GM12878 (cell line): ENCODE measurements at regions not wholly inside any gene's neighbourhood (a gene's known extent, or its start where the extent isn't known, plus 50 kb on each side); places are given as distances from the start of the nearest gene placed in this dataset.

Source experiments
- ATAC-seq: fragments of 200-7000 bp; cut with Tn5 transposase; 3 replicates; pipeline ENCODE4 v1.9.1; 2020; ENCODE audit warnings: mild to moderate bottlenecking, moderate library complexity
- BruUV-seq: library from RNA; stranded (reverse); fragments of 400-500 nt; replicated peaks from 2 replicates; lab custom pipeline; 2021; lab: Mats Ljungman, UMichigan
- CTCF ChIA-PET: fragments of 300-600 bp; sonication (Branson Sonifier 250); formaldehyde crosslinking; extraction: SDS; loops from one replicate; lab custom pipeline; 2021; ENCODE audit warnings: inconsistent platforms; lab: Yijun Ruan, JAX
- POLR2A ChIA-PET: fragments of 350-600 bp; formaldehyde crosslinking; extraction: SDS; loops from one replicate; lab custom pipeline; 2021; ENCODE audit warnings: inconsistent platforms; lab: Charles Lee
- RAD21 ChIA-PET: fragments of 300-600 bp; sonication (Branson Sonifier 250); formaldehyde crosslinking; loops from one replicate; lab custom pipeline; 2023; ENCODE audit warnings: antibody characterized with exemption; ENCODE audit not compliant: unreplicated experiment; lab: Charles Lee
- SMC1A ChIA-PET: fragments of 300-600 bp; sonication (Branson Sonifier 250); formaldehyde crosslinking; loops from one replicate; lab custom pipeline; 2023; ENCODE audit not compliant: unreplicated experiment, uncharacterized antibody; lab: Charles Lee
- DNase-seq: peaks from one replicate; pipeline ENCODE4 v3.0.0-alpha.2; 2011; ENCODE audit warnings: low read depth, low spot score
- FAIRE-seq: peaks from 3 replicates; lab custom pipeline; 2011; peaks lifted over from hg19 to GRCh38; lab: Jason Lieb, UNC
- H2AFZ ChIP-seq: 2 replicates; pipeline ENCODE4 v1.6.0; 2011; ENCODE audit warnings: low read depth, low read length, control low read depth; ENCODE audit not compliant: control insufficient read depth
- H3K27ac ChIP-seq: 2 replicates; pipeline ENCODE4 v1.5.1; 2011; ENCODE audit warnings: control low read depth; ENCODE audit not compliant: control insufficient read depth, insufficient read depth
- H3K27me3 ChIP-seq, 2 experiments: replicated peaks in 1 of 2; 2 replicates each; pipeline versions ENCODE4 v1.6.0 to v1.6.1; 2011; ENCODE audit warnings: low read length in 1 of 2; ENCODE audit not compliant: control insufficient read depth in 2 of 2, insufficient read depth in 2 of 2
- H3K36me3 ChIP-seq, 2 experiments: 2 replicates each; pipeline ENCODE4 v1.5.1; 2011; ENCODE audit warnings: low read length in 1 of 2; ENCODE audit not compliant: control insufficient read depth in 2 of 2, insufficient read depth in 2 of 2
- H3K4me1 ChIP-seq: 2 replicates; pipeline ENCODE4 v1.6.1; 2011; ENCODE audit warnings: mild to moderate bottlenecking, low read length, moderate library complexity, mixed read lengths; ENCODE audit not compliant: control insufficient read depth, insufficient read depth
- H3K4me2 ChIP-seq: 2 replicates; pipeline ENCODE4 v1.6.0; 2011; ENCODE audit warnings: control low read depth; ENCODE audit not compliant: control insufficient read depth, insufficient read depth
- H3K4me3 ChIP-seq: fragments of 200-600 bp; sonication (generic); 2 replicates; pipeline ENCODE4 v1.5.1; 2016
- H3K79me2 ChIP-seq: 2 replicates; pipeline ENCODE4 v1.6.0; 2011; ENCODE audit warnings: low read length; ENCODE audit not compliant: control insufficient read depth, insufficient read depth
- H3K9ac ChIP-seq: 2 replicates; pipeline ENCODE4 v1.8.0; 2011; ENCODE audit warnings: low read length, control low read depth, mixed read lengths; ENCODE audit not compliant: control insufficient read depth, insufficient read depth
- H3K9me3 ChIP-seq: replicated peaks from 3 replicates; pipeline ENCODE4 v1.5.1; 2011; ENCODE audit warnings: mild to moderate bottlenecking, low read length; ENCODE audit not compliant: control insufficient read depth, insufficient read depth
- H4K20me1 ChIP-seq: 2 replicates; pipeline ENCODE4 v1.6.0; 2011; ENCODE audit not compliant: control insufficient read depth, insufficient read depth
- CHD4 ChIP-seq: fragments of 200-600 bp; sonication (generic); IDR thresholded peaks from 2 replicates; pipeline ENCODE4 v1.6.1; 2016; ENCODE audit warnings: mild to moderate bottlenecking
- E2F4 ChIP-seq: IDR thresholded peaks from 2 replicates; pipeline ENCODE4 v1.6.1; 2012; ENCODE audit warnings: low read depth, low read length, improper control_type of control experiment
- ELK1 ChIP-seq: IDR thresholded peaks from 2 replicates; pipeline ENCODE4 v1.6.1; 2012; ENCODE audit warnings: low read depth, low read length, improper control_type of control experiment
- EZH2 ChIP-seq: IDR thresholded peaks from 2 replicates; pipeline ENCODE4 v1.6.1; 2012; ENCODE audit warnings: low read depth, mild to moderate bottlenecking, control low read depth, inconsistent platforms, low read length, borderline replicate concordance; ENCODE audit not compliant: control insufficient read depth
- FOXM1 ChIP-seq: IDR thresholded peaks from 2 replicates; pipeline ENCODE4 v1.6.1; 2012; ENCODE audit warnings: low read depth, mild to moderate bottlenecking, inconsistent platforms, low read length, moderate library complexity
- HCFC1 ChIP-seq: fragments of 150-350 bp; IDR thresholded peaks from 2 replicates; pipeline ENCODE4 v1.6.1; 2014; ENCODE audit warnings: low read length
- HDAC6 ChIP-seq: fragments of 200-600 bp; sonication (generic); IDR thresholded peaks from one replicate; pipeline ENCODE4 v1.8.0; 2017; ENCODE audit warnings: antibody characterized with exemption; ENCODE audit not compliant: unreplicated experiment
- HSF1 ChIP-seq: fragments of 150-350 bp; IDR thresholded peaks from 2 replicates; pipeline ENCODE4 v1.6.1; 2014; ENCODE audit warnings: mild to moderate bottlenecking, low read depth, low read length
- JUND ChIP-seq: IDR thresholded peaks from 2 replicates; pipeline ENCODE4 v1.6.1; 2012; ENCODE audit warnings: low read depth, mild to moderate bottlenecking, low read length, improper control_type of control experiment, moderate library complexity
- MTA3 ChIP-seq: IDR thresholded peaks from 2 replicates; pipeline ENCODE4 v1.6.1; 2012; ENCODE audit warnings: low read length, inconsistent platforms, borderline replicate concordance
- POLR2AphosphoS5 ChIP-seq: IDR thresholded peaks from 2 replicates; pipeline ENCODE4 v1.6.1; 2011; ENCODE audit warnings: mild to moderate bottlenecking, low read length, inconsistent platforms
- TCF7 ChIP-seq: IDR thresholded peaks from 2 replicates; pipeline ENCODE4 v1.6.1; 2014; ENCODE audit warnings: antibody characterized with exemption, borderline replicate concordance
- YY1 ChIP-seq: IDR thresholded peaks from 2 replicates; pipeline ENCODE4 v1.6.1; 2011; ENCODE audit warnings: low read depth, mild to moderate bottlenecking, low read length
- WGBS: methylation state at CpG from one replicate; pipeline ENCODE4 v1.1.6; 2016; ENCODE audit warnings: low lambda C conversion rate; ENCODE audit not compliant: insufficient replicate concordance, insufficient coverage; ENCODE audit errors: missing lambda C conversion rate; 5-methylcytosine and 5-hydroxymethylcytosine counted together
- in situ Hi-C: fragments of 300-500 bp; cut with MboI; formaldehyde crosslinking; loops from 9 replicates; pipeline ENCODE4 v1.14.3; 2018; ENCODE audit warnings: mixed read lengths
- intact Hi-C: fragments of 100-400 bp; cut with micrococcal nuclease; formaldehyde crosslinking; loops from one replicate; pipeline ENCODE4 v1.14.2; 2022; ENCODE audit not compliant: unreplicated experiment
- TF ChIP-seq, protein P1 (sequence below): fragments of 450-650 bp; IDR thresholded peaks from 2 replicates; pipeline ENCODE4 v1.6.1; 2016; ENCODE audit warnings: mild to moderate bottlenecking
- TF ChIP-seq, protein P2 (sequence below): fragments of 450-650 bp; IDR thresholded peaks from 2 replicates; pipeline ENCODE4 v1.6.1; 2016; ENCODE audit warnings: mild to moderate bottlenecking, moderate library complexity, borderline replicate concordance

- Histone ChIP-seq H4K20me1 (no peaks in the 10 kb centered on the region), H3K79me2 (no peaks in the 10 kb centered on the region), H3K9ac (no peak overlapping the region), H3K9me3 (no peaks in the 10 kb centered on the region), H2AFZ (no peak overlapping the region), H3K27ac (no peak overlapping the region), H3K27me3 (no peaks in the 10 kb centered on the region), H3K4me2 (no peak overlapping the region)
- ChIA-PET CTCF (no interaction called here), RAD21 (no interaction called here), SMC1A (no interaction called here)
- DNase-seq: no peak
- no peak for ATAC-seq
- intact Hi-C loops: no loop called here
- BruUV-seq: no TSS peak
- 0% methylated on average over 2 of the region's 2 CpGs for WGBS
- TF ChIP-seq JUND: no peak
- TF ChIP-seq, protein P1, sequence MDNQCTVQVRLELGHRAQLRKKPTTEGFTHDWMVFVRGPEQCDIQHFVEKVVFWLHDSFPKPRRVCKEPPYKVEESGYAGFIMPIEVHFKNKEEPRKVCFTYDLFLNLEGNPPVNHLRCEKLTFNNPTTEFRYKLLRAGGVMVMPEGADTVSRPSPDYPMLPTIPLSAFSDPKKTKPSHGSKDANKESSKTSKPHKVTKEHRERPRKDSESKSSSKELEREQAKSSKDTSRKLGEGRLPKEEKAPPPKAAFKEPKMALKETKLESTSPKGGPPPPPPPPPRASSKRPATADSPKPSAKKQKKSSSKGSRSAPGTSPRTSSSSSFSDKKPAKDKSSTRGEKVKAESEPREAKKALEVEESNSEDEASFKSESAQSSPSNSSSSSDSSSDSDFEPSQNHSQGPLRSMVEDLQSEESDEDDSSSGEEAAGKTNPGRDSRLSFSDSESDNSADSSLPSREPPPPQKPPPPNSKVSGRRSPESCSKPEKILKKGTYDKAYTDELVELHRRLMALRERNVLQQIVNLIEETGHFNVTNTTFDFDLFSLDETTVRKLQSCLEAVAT: no peak
- TF ChIP-seq EZH2: no peak
- no peak for TF ChIP-seq HSF1
- TF ChIP-seq, protein P2, sequence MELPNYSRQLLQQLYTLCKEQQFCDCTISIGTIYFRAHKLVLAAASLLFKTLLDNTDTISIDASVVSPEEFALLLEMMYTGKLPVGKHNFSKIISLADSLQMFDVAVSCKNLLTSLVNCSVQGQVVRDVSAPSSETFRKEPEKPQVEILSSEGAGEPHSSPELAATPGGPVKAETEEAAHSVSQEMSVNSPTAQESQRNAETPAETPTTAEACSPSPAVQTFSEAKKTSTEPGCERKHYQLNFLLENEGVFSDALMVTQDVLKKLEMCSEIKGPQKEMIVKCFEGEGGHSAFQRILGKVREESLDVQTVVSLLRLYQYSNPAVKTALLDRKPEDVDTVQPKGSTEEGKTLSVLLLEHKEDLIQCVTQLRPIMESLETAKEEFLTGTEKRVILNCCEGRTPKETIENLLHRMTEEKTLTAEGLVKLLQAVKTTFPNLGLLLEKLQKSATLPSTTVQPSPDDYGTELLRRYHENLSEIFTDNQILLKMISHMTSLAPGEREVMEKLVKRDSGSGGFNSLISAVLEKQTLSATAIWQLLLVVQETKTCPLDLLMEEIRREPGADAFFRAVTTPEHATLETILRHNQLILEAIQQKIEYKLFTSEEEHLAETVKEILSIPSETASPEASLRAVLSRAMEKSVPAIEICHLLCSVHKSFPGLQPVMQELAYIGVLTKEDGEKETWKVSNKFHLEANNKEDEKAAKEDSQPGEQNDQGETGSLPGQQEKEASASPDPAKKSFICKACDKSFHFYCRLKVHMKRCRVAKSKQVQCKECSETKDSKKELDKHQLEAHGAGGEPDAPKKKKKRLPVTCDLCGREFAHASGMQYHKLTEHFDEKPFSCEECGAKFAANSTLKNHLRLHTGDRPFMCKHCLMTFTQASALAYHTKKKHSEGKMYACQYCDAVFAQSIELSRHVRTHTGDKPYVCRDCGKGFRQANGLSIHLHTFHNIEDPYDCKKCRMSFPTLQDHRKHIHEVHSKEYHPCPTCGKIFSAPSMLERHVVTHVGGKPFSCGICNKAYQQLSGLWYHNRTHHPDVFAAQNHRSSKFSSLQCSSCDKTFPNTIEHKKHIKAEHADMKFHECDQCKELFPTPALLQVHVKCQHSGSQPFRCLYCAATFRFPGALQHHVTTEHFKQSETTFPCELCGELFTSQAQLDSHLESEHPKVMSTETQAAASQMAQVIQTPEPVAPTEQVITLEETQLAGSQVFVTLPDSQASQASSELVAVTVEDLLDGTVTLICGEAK: no peak
- no peak for TF ChIP-seq CHD4
- no peak for TF ChIP-seq ELK1
- TF ChIP-seq HCFC1: no peak
- TF ChIP-seq MTA3: no peak
- no peak for TF ChIP-seq TCF7
- no peak for TF ChIP-seq YY1
- TF ChIP-seq E2F4: no peak
- no peak for TF ChIP-seq HDAC6
- TF ChIP-seq FOXM1: no peak
- no peak for TF ChIP-seq POLR2AphosphoS5
- TF ChIP-seq, all 136 proteins: peak for 0
- no peak for FAIRE-seq
- H3K4me1 ChIP-seq: no peaks in the 10 kb centered on the region
- POLR2A ChIA-PET: no interaction called here
- no peak overlapping the region for H3K4me3 ChIP-seq
- no peaks in the 10 kb centered on the region for H3K36me3 ChIP-seq
- in situ Hi-C loops: no loop called here
Measured at GRCh38 chr15:53247041-53247708, 457.0 kb upstream of the ONECUT1 start.
